GM19035 (cell line): ENCODE measurements at regions not wholly inside any gene's neighbourhood (a gene's known extent, or its start where the extent isn't known, plus 50 kb on each side); places are given as distances from the start of the nearest gene placed in this dataset.
"Not testable (repeated sequence)": the region's sequence is repeated elsewhere in the genome, so short reads cannot be mapped to it uniquely, and the experiment has no call there.

Experiments used
- ATAC-seq: cut with Tn5 transposase; IDR thresholded peaks from one replicate; pipeline ENCODE4 v1.9.1; 2021; ENCODE audit not compliant: unreplicated experiment

GRCh38 chr4:160284516-160284915 lies 1181.6 kb downstream of the RAPGEF2 start:
- no peak for ATAC-seq

GRCh38 chr4:160286051-160286450 lies 1183.2 kb downstream of the RAPGEF2 start:
- no peak for ATAC-seq

- no peak for ATAC-seq
Observed at GRCh38 chr4:160296476-160296875, 1193.6 kb downstream of the RAPGEF2 start.

- no peak for ATAC-seq
Observed at GRCh38 chr4:160299177-160299576, 1196.3 kb downstream of the RAPGEF2 start.

- no peak for ATAC-seq
Observed at GRCh38 chr4:160299608-160300007, 1196.7 kb downstream of the RAPGEF2 start.

- ATAC-seq, result no peak
Observed at GRCh38 chr4:160316036-160316435, 1213.2 kb downstream of the RAPGEF2 start.

- ATAC-seq, result no peak
Observed at GRCh38 chr4:160318567-160319220, 1215.8 kb downstream of the RAPGEF2 start.

GRCh38 chr4:160319221-160319867 lies 1216.5 kb downstream of the RAPGEF2 start:
- ATAC-seq, result no peak

GRCh38 chr4:160319868-160320260 lies 1217.0 kb downstream of the RAPGEF2 start:
- no peak for ATAC-seq

- ATAC-seq, result no peak
Observed at GRCh38 chr4:160326110-160326509, 1223.2 kb downstream of the RAPGEF2 start.

GRCh38 chr4:160347197-160347596 lies 1244.3 kb downstream of the RAPGEF2 start:
- ATAC-seq, result no peak

- no peak for ATAC-seq
Observed at GRCh38 chr4:160350944-160351343, 1248.1 kb downstream of the RAPGEF2 start.

GRCh38 chr4:160352637-160353036 lies 1249.8 kb downstream of the RAPGEF2 start:
- ATAC-seq, result no peak

- no peak for ATAC-seq
Observed at GRCh38 chr4:160353548-160353947, 1250.7 kb downstream of the RAPGEF2 start.

- ATAC-seq, result no peak
Observed at GRCh38 chr4:160362478-160362877, 1259.6 kb downstream of the RAPGEF2 start.

GRCh38 chr4:160364217-160364616 lies 1261.3 kb downstream of the RAPGEF2 start:
- no peak for ATAC-seq

- ATAC-seq, result not testable (repeated sequence)
Observed at GRCh38 chr4:160364665-160365064, 1261.8 kb downstream of the RAPGEF2 start.

GRCh38 chr4:160365383-160365782 lies 1262.5 kb downstream of the RAPGEF2 start:
- not testable (repeated sequence) for ATAC-seq

- no peak for ATAC-seq
Observed at GRCh38 chr4:160370046-160370445, 1267.2 kb downstream of the RAPGEF2 start.

GRCh38 chr4:160371446-160371845 lies 1268.6 kb downstream of the RAPGEF2 start:
- ATAC-seq, result no peak

GRCh38 chr4:160372390-160372789 lies 1269.5 kb downstream of the RAPGEF2 start:
- no peak for ATAC-seq

- no peak for ATAC-seq
Observed at GRCh38 chr4:160373911-160374310, 1271.0 kb downstream of the RAPGEF2 start.
